SJSA1 (cell line): ENCODE measurements at regions not wholly inside any gene's neighbourhood (a gene's known extent, or its start where the extent isn't known, plus 50 kb on each side); places are given as distances from the start of the nearest gene placed in this dataset.
"Not testable (repeated sequence)": the region's sequence is repeated elsewhere in the genome, so short reads cannot be mapped to it uniquely, and the experiment has no call there.

Source experiments
- DNase-seq, 2 experiments: peaks; one replicate each; pipeline ENCODE4 v3.0.0-alpha.2; 2015 to 2020; ENCODE audit warnings: low spot score in 2 of 2, low read depth in 1 of 2
- H3K27ac ChIP-seq: fragments of 250-450 bp; sonication (Bioruptor Pico); 2 replicates; pipeline ENCODE4 v1.5.1; 2020; ENCODE audit warnings: mild to moderate bottlenecking, moderate library complexity
- H3K27me3 ChIP-seq: fragments of 250-450 bp; sonication (Bioruptor Pico); replicated peaks from 2 replicates; pipeline ENCODE4 v1.5.1; 2020; ENCODE audit warnings: mild to moderate bottlenecking, moderate library complexity
- H3K36me3 ChIP-seq: fragments of 250-450 bp; sonication (Bioruptor Pico); 2 replicates; pipeline ENCODE4 v1.5.1; 2020; ENCODE audit warnings: mild to moderate bottlenecking
- H3K4me1 ChIP-seq: fragments of 250-450 bp; sonication (Bioruptor Pico); replicated peaks from 2 replicates; pipeline ENCODE4 v1.6.1; 2021; ENCODE audit warnings: mild to moderate bottlenecking
- H3K4me3 ChIP-seq: fragments of 250-450 bp; sonication (Bioruptor Pico); 2 replicates; pipeline ENCODE4 v1.5.1; 2020; ENCODE audit warnings: mild to moderate bottlenecking
- H3K9me3 ChIP-seq: fragments of 250-450 bp; sonication (Bioruptor Pico); replicated peaks from 2 replicates; pipeline ENCODE4 v1.5.1; 2020; ENCODE audit warnings: mild to moderate bottlenecking

DNA sequence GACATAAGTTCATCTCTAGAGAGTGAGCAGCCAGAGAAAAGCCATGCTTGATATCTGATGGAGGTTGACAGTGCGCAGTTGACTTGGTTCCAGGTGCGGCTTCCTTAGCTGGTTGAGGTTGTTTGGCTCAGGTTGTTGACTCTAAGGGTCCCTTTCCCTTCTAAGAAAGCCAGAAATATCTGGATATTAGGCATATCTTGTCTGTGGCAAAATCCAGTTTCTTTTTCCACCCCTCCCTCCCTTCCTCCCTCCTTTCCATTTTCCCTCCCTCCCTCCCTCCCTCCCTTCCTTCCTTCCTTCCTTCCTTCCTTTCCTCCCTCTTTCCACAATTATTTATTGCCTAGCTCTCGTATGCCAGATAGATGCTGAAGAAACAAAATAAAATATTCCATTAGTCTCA lies 82.6 kb upstream of the TNP1 start:
- no peak overlapping the region for H3K27ac ChIP-seq
- DNase-seq = no peak
- no peaks in the 10 kb centered on the region for H3K4me1 ChIP-seq
- H3K9me3 ChIP-seq = no peaks in the 10 kb centered on the region
- H3K36me3 ChIP-seq = no peaks in the 10 kb centered on the region
- no peak overlapping the region for H3K4me3 ChIP-seq
- H3K27me3 ChIP-seq = no peaks in the 10 kb centered on the region

DNA sequence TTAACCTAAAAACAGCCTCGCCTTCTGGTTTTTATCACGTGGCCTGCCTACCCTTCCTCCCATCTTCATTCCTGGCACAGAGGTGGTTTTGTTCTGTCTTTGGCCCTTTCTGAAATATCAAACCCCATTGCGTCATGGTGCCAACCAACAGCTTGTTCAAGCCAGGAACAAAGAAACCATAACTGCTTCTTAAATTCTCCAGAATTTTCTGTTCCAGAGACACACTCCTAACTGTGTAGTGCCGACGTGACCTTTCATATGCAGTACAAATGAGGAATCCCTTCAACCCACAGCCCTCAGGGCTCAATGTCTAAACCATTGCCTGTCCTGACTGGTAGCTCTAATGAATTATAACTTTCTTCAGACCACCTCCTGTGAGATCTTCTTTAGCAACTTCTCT lies 82.2 kb upstream of the TNP1 start:
- Histone ChIP-seq H3K27me3 (no peaks in the 10 kb centered on the region), H3K4me1 (no peaks in the 10 kb centered on the region), H3K36me3 (no peaks in the 10 kb centered on the region), H3K4me3 (no peak overlapping the region), H3K27ac (no peak overlapping the region), H3K9me3 (no peaks in the 10 kb centered on the region)
- no peak for DNase-seq

DNA sequence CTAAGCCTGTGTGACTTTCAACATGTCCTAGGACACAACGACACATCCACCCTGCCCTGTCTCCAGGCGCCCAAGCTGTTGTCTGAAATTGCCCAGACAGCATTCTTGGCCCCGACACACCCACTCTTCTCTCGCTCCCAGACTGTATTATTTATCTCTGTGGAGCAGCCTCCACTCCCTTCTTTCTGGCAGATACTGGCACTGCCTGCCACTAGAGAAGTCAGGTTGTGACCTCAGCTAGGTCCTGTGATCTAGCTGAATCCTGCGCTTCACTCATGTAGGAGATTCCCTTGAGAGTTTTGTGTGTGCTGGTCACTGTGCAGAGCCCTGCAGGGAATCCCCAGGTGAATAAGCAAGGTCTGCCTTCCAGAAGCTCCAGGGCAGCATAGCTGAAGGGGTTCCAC lies 77.1 kb upstream of the TNP1 start:
- no peak overlapping the region for H3K27ac ChIP-seq
- no peaks in the 10 kb centered on the region for H3K4me1 ChIP-seq
- no peaks in the 10 kb centered on the region for H3K36me3 ChIP-seq
- H3K27me3 ChIP-seq = no peaks in the 10 kb centered on the region
- no peak overlapping the region for H3K4me3 ChIP-seq
- DNase-seq = no peak
- no peaks in the 10 kb centered on the region for H3K9me3 ChIP-seq

DNA sequence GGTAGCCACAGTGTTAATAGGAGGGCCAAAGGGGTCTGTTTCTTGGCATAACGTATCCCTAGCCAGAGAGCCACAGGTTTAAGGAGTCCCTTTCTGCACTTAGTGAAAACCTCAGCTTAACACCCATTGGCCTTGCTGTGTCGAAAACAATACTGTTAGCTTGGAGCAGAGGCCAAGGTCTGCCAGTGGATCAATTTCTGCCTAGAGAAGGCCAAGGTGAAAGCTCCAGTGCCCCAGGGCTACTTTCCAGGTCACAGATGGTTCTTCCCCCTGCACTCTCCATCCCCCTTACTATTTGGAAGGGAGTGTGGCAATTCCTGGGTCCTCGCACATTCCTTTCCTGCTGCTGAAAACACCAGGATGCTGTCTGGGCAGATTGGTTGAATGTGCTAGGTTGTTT lies 74.8 kb upstream of the TNP1 start:
- DNase-seq = no peak
- Histone ChIP-seq H3K27me3 (no peaks in the 10 kb centered on the region), H3K36me3 (no peaks in the 10 kb centered on the region), H3K27ac (no peak overlapping the region), H3K9me3 (no peaks in the 10 kb centered on the region), H3K4me3 (no peak overlapping the region), H3K4me1 (no peaks in the 10 kb centered on the region)

DNA sequence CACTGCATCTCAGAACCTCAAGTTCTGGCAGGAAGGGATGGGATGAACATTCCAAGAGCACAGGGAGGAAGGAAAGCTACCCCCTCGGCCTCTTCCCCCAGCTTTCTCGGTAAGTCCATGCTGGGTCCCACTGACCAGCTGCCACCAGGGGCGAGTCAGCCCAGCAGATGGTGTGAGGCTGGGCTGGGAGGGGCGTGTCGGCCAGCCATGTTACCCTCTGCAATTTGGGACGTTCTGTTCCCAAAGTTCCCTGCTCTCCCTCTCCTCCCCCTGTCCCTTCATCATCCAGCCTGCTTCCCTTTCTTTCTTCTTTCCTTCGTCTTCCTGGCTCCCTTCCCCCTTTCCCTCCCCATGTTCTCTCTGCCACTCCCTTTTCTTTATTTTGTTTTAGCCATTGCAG lies 74.3 kb upstream of the TNP1 start:
- Histone ChIP-seq H3K27ac (no peak overlapping the region), H3K27me3 (no peaks in the 10 kb centered on the region), H3K36me3 (no peaks in the 10 kb centered on the region), H3K4me1 (no peaks in the 10 kb centered on the region), H3K4me3 (no peak overlapping the region), H3K9me3 (no peaks in the 10 kb centered on the region)
- no peak for DNase-seq

DNA sequence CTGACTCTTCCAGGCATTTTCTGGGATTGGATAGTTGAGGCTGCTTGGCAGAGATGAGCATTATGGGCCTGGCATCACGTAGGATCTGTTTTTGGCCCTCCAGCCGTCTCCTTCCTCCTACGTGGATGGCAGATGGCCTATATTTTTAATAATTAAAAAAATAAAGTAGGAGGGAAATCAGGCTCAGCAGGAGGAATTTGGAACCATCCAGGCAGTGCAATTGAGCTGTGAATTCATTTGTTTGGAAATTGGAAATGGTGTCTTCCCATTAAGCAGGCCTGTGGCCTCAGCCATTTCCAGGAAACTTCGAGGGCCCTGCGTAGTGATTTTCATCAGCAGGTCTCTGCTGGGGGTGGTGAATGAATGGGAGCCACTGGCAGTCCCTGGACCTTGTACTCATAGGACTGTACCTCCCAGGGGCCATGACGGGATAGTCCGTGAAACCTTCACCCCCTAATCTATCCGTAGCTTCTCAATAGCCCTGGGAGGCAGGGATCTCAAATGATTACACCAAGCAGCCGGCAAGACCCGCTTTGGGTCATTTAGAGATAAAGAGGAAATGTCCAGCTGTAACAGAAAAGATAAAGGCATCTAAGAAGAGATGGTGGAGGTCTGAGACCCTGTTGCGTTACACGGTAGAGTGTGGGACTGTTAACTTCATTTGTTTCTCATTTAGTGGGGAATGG lies 73.1 kb upstream of the TNP1 start:
- DNase-seq = no peak
- no peaks in the 10 kb centered on the region for H3K4me1 ChIP-seq

DNA sequence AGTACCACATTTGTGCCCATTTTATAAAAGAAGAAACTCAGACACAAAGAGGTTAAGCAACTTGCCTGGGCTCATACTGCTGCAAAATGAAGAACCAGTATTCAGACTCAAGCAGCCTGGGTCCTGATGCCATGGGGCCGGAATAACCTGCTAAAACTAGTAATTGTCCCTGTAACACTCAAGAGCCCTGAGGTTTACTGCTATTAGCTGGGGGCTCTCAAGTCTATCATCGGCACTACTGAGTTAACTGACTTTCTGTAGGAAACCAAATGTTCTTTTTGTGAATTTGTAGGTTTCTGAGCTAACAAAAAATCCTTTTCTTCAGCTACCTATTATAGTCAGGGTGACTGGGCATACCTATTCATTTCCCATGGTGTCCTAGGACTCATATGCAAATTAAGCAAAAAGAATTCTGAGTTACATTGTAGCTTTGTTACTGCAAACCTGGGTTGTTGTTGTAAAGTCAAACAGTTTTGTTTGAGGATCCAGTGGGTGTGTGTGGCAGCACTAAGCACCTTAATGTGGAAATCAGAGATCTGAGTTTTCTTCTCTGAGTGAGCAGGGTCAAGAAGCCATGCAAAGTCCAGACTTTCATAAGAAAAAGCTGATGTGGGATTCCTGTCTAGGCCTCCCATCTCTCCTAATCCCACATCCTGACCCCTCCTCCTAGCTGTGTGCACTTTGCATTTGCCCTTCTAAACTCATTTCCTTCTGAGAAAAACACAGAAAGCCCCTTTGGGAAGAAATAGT lies 72.4 kb upstream of the TNP1 start:
- Histone ChIP-seq H3K27ac (no peak overlapping the region), H3K36me3 (no peaks in the 10 kb centered on the region), H3K4me1 (no peaks in the 10 kb centered on the region), H3K9me3 (no peaks in the 10 kb centered on the region), H3K4me3 (no peak overlapping the region), H3K27me3 (no peaks in the 10 kb centered on the region)
- no peak for DNase-seq

More for the DNA sequence above, 73.1 kb upstream of the TNP1 start:
- no peak overlapping the region for H3K4me3 ChIP-seq
- H3K27me3 ChIP-seq = no peaks in the 10 kb centered on the region
- H3K27ac ChIP-seq = no peak overlapping the region
- no peaks in the 10 kb centered on the region for H3K36me3 ChIP-seq
- no peaks in the 10 kb centered on the region for H3K9me3 ChIP-seq

DNA sequence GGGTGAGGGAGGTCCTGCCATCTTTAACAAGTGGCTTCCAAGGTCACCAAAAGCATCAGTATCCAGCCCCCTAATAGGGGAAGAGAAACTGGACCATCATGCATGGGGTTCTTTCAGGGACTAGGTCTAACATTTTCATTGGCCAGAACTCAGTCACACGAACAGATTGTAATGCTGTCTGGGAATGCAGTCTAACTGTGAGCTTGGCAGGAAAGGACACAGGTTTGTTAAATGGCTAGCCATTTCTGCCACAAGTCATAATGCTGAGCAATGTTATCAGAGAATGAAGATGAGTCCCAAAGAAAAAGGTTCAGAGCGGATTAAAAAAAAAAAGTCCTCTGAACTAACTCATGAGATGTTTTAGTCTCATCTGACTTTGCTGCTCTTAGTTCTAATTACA lies 70.9 kb upstream of the TNP1 start:
- H3K27ac ChIP-seq = no peak overlapping the region
- H3K4me3 ChIP-seq = no peak overlapping the region
- no peak for DNase-seq
- no peaks in the 10 kb centered on the region for H3K27me3 ChIP-seq
- no peaks in the 10 kb centered on the region for H3K36me3 ChIP-seq
- H3K9me3 ChIP-seq = no peaks in the 10 kb centered on the region
- H3K4me1 ChIP-seq = no peaks in the 10 kb centered on the region

DNA sequence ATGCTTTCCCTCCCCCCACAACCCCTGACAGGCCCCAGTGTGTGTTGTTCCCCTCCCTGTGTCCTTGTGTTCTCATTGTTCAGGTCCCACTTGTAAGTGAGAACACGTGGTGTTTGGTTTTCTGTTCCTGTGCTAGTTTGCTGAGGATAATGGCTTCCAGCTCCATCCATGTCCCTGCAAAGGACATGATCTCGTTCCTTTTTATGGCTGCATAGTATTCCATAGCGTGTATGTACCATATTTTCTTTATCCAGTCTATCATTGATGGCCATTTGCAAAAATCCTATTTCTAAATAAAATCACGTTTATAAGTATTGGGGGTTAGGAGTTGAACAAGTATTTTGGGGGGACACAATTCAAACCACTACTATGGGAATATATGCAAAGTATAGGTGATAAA lies 69.5 kb upstream of the TNP1 start:
- not testable (repeated sequence) for DNase-seq, H3K27me3 ChIP-seq, H3K9me3 ChIP-seq, H3K4me3 ChIP-seq, H3K4me1 ChIP-seq, H3K36me3 ChIP-seq, H3K27ac ChIP-seq

DNA sequence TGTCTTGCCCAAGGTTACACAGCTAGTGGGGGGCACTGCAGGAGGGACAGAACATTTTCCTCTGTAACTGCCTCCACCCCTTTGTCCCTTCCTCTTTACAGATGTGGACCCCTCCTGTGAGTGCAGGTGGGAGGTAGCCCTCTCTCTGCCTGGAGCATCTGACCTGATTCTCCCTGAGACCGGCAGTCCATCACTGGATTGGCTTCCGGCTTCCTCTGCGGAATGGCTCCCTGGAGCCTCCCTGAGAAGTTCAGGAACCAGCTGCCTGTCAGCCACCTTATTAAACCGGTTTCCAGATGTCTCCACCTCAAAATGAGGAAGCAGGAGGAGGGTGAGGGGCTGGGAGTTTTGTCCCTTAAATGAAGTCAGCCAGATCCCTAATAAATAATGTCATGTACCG lies 67.3 kb upstream of the TNP1 start:
- H3K27me3 ChIP-seq = peaks cover 2% of the 10 kb centered on the region; the same call in 1 of the 2 replicates
- no peaks in the 10 kb centered on the region for H3K9me3 ChIP-seq
- no peak for DNase-seq
- H3K27ac ChIP-seq = no peak overlapping the region
- H3K36me3 ChIP-seq = no peaks in the 10 kb centered on the region
- no peaks in the 10 kb centered on the region for H3K4me1 ChIP-seq
- no peak overlapping the region for H3K4me3 ChIP-seq

DNA sequence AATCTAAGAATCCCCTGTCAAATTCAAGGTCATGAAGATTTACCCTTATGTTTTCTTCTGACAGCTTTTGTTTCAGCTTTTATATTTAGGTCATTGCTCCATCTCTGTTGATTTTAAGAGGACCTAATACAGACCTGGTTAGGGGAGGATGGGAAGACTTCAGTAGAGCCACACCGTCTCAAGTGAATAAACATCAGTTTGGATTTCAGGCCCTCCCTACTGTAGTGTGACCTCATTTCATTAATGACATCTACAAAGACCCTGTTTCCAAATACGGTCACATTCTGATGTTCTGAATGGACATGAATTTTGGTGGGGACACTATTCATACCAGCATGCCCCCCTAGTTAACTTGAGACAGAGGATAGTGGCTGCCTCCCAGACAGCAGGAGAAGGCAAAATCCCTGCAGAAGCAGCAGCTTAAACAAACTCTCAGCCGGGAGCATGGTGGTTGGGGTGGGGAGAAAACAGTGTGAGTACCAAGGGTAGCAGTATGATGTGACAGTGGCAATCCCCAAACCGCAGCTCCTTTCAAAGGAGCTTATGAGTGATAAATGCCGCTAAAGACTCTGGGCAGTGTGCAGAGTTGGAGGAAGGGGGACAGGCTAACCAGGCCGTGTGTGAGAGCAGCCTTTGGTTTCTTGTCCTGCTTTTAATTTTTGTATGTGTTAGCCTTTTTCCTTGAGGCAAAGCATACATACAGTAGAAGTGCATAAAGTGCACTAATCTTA lies 65.9 kb upstream of the TNP1 start:
- no peaks in the 10 kb centered on the region for H3K36me3 ChIP-seq
- H3K4me1 ChIP-seq = no peaks in the 10 kb centered on the region
- H3K27me3 ChIP-seq = peaks cover 2% of the 10 kb centered on the region; the same call in 1 of the 2 replicates
- no peak overlapping the region for H3K4me3 ChIP-seq
- no peaks in the 10 kb centered on the region for H3K9me3 ChIP-seq
- H3K27ac ChIP-seq = no peak overlapping the region
- DNase-seq = no peak

DNA sequence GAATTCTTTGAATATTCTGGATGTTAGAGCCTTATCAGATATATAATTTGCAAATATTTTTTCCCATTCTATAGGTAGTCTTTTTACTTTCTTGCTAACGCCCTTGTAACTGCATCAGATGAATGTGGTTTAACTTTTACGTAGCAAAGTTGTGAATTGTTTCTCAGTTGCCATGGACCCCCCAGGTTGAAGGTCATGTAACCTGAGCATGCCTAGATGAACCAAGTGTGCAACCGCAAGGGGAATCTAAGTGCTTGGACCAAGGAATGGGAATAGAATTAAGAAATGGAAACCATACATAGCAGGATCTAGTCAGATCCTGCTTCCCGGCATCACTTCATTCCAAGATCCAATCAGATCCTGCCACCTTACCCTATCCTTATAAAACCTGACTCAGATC lies 65.1 kb upstream of the TNP1 start:
- Histone ChIP-seq H3K27ac (no peak overlapping the region), H3K27me3 (peaks cover 2% of the 10 kb centered on the region; the same call in 1 of the 2 replicates), H3K4me1 (no peaks in the 10 kb centered on the region), H3K4me3 (no peak overlapping the region), H3K36me3 (no peaks in the 10 kb centered on the region), H3K9me3 (no peaks in the 10 kb centered on the region)
- no peak for DNase-seq

DNA sequence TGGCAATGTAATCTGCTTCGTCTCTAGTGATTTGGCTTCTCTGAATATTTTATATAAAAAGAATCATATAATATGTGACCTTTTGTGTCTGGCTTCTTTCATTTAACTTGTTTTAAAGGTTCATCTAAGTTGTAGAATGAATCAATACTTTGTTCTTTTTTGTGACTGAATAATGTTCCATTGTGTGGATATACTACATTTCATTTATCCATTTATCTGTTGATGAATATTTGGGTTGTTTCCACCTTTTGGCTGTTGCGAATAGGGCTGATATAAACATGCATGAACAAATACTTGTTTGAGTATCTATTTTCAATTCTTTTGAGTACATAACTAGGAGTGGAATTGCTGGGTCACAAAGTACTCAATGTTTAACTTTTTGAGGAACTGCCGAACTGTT lies 63.8 kb upstream of the TNP1 start:
- no peak overlapping the region for H3K27ac ChIP-seq
- H3K27me3 ChIP-seq = peaks cover 2% of the 10 kb centered on the region; the same call in 1 of the 2 replicates
- no peak overlapping the region for H3K4me3 ChIP-seq
- no peaks in the 10 kb centered on the region for H3K9me3 ChIP-seq
- H3K4me1 ChIP-seq = no peaks in the 10 kb centered on the region
- DNase-seq = no peak
- H3K36me3 ChIP-seq = no peaks in the 10 kb centered on the region

DNA sequence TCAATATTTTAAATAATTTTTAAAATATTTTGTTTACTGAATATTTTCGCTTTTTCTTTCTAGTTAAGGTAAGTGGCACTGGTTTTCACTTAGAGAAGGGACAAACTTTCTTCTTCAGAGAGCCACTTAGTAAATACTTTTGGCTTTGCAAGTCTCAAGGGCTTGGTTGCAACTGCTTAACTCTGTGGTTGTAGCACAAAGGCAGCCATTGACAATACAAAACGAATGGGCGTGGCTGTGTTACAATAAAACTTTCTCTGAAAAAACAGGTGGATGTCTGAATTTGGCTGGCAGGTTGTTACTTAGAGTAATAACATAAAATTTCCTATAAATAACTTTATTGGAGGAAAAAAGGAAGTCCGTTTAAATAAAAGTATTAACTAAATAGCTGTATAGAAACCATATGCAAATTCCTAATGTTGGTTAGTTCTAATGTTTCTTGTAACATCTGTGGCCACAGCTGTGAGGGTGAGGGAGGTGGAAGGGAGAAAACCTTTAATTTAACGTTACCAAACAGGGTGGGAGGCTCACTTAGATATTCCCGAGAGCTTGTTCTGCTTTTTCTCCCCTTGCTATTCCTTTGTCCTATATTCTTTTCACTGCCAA lies 62.4 kb upstream of the TNP1 start:
- Histone ChIP-seq H3K27me3 (peaks cover 2% of the 10 kb centered on the region; the same call in 1 of the 2 replicates), H3K4me1 (no peaks in the 10 kb centered on the region), H3K9me3 (no peaks in the 10 kb centered on the region), H3K27ac (no peak overlapping the region), H3K4me3 (no peak overlapping the region), H3K36me3 (no peaks in the 10 kb centered on the region)
- no peak for DNase-seq
